KOPT-K1 (cell line): ENCODE measurements at regions not wholly inside any gene's neighbourhood (a gene's known extent, or its start where the extent isn't known, plus 50 kb on each side); places are given as distances from the start of the nearest gene placed in this dataset.

Experiments
- H3K27ac ChIP-seq: fragments of 200-600 bp; sonication (generic); 2 replicates; pipeline ENCODE4 v1.5.1; 2016; ENCODE audit warnings: antibody characterized with exemption, mild to moderate bottlenecking, low read depth, low read length; ENCODE audit not compliant: poor library complexity, severe bottlenecking
- H3K36me3 ChIP-seq: fragments of 200-600 bp; sonication (generic); 2 replicates; pipeline ENCODE4 v1.5.1; 2017; ENCODE audit warnings: antibody characterized with exemption, mild to moderate bottlenecking, low read length, moderate library complexity; ENCODE audit not compliant: insufficient read depth
- H3K9me3 ChIP-seq: fragments of 200-600 bp; sonication (generic); 2 replicates; pipeline ENCODE4 v1.5.1; 2017; ENCODE audit warnings: antibody characterized with exemption, low read length, mild to moderate bottlenecking; ENCODE audit not compliant: insufficient read depth, poor library complexity, severe bottlenecking

- H3K27ac ChIP-seq: no peak overlapping the region
Measured at GRCh38 chr2:14284244-14284643, 348.3 kb upstream of the LRATD1 start.

GRCh38 chr2:14285812-14286211 lies 346.7 kb upstream of the LRATD1 start:
- H3K9me3 ChIP-seq: no peaks in the 10 kb centered on the region
- H3K27ac ChIP-seq: no peak overlapping the region
- no peaks in the 10 kb centered on the region for H3K36me3 ChIP-seq

More at GRCh38 chr2:14284244-14284643, 348.3 kb upstream of the LRATD1 start:
- no peaks in the 10 kb centered on the region for H3K36me3 ChIP-seq
- H3K9me3 ChIP-seq: no peaks in the 10 kb centered on the region

GRCh38 chr2:14288016-14288415 lies 344.5 kb upstream of the LRATD1 start:
- Histone ChIP-seq H3K9me3 (no peaks in the 10 kb centered on the region), H3K36me3 (no peaks in the 10 kb centered on the region), H3K27ac (no peak overlapping the region)

DNA sequence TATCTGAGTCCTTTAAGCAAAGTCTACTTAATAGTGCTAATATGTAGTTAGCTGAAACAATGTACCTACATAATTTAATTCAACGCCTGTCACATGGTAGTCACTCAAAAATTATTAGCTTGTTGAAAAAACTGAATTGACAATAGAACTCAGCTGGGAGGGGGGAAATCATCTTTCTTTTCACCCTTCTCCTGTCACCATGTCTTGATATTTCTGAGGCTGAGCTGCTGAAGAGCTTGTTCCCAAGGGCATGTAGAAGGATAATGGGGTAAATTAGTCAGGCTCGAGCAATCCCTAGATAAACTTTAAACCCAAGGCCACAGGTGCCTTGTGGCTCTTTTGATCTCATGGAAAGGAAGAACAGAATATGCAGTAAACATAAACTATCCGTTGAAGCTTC lies 339.6 kb upstream of the LRATD1 start:
- Histone ChIP-seq H3K9me3 (no peaks in the 10 kb centered on the region), H3K27ac (no peak overlapping the region), H3K36me3 (no peaks in the 10 kb centered on the region)

- H3K9me3 ChIP-seq: no peaks in the 10 kb centered on the region
- no peaks in the 10 kb centered on the region for H3K36me3 ChIP-seq
- no peak overlapping the region for H3K27ac ChIP-seq
Measured at GRCh38 chr2:14297340-14297739, 335.2 kb upstream of the LRATD1 start.

GRCh38 chr2:14297906-14298305 lies 334.6 kb upstream of the LRATD1 start:
- Histone ChIP-seq H3K36me3 (no peaks in the 10 kb centered on the region), H3K27ac (no peak overlapping the region)

DNA sequence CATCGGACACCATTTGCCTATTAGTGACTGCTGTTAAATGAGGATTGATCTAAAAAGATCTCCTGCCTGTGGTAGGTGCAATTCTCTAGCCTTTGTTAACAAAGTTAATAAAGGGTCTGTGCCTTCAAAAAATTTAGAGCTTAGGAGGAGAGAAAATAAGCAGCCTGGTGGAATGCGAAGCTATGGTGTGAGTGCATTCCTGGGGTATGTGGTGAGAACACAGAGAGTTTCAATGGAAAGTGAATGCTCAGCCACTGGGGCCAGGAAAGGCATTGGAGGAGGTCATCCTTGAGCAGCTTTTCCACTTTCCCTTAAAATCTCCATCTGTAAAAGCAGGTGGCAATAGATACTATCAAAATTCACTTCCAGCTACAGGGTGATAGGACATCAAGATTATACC lies 331.2 kb upstream of the LRATD1 start:
- Histone ChIP-seq H3K9me3 (no peaks in the 10 kb centered on the region), H3K36me3 (no peaks in the 10 kb centered on the region), H3K27ac (no peak overlapping the region)

More at GRCh38 chr2:14297906-14298305, 334.6 kb upstream of the LRATD1 start:
- H3K9me3 ChIP-seq: no peaks in the 10 kb centered on the region

GRCh38 chr2:14303366-14304115 lies 329.0 kb upstream of the LRATD1 start:
- H3K36me3 ChIP-seq: no peaks in the 10 kb centered on the region
- no peaks in the 10 kb centered on the region for H3K9me3 ChIP-seq
- no peak overlapping the region for H3K27ac ChIP-seq

DNA sequence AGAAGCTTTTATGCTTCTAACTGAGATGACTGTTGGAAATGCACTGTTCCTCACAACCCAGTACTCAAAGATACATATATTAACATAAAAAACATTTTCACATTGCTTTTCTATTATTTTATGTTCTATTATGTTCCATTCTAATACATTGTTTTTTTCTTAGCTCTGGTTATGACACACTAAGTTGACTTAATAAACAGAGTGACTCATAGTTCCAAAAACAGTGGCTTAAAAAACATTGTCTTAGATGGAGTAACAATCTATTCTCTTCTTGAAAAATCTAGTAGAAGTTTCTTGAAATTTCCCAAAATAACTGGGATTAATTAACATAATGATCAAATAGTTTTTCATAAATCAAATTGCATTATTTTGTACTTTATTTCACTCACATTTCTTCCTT lies 328.2 kb upstream of the LRATD1 start:
- H3K27ac ChIP-seq: no peak overlapping the region
- no peaks in the 10 kb centered on the region for H3K9me3 ChIP-seq
- no peaks in the 10 kb centered on the region for H3K36me3 ChIP-seq

GRCh38 chr2:14306268-14306861 lies 326.2 kb upstream of the LRATD1 start:
- Histone ChIP-seq H3K27ac (no peak overlapping the region), H3K36me3 (no peaks in the 10 kb centered on the region), H3K9me3 (no peaks in the 10 kb centered on the region)

GRCh38 chr2:14313341-14313740 lies 319.2 kb upstream of the LRATD1 start:
- H3K9me3 ChIP-seq: no peaks in the 10 kb centered on the region
- no peak overlapping the region for H3K27ac ChIP-seq
- no peaks in the 10 kb centered on the region for H3K36me3 ChIP-seq

DNA sequence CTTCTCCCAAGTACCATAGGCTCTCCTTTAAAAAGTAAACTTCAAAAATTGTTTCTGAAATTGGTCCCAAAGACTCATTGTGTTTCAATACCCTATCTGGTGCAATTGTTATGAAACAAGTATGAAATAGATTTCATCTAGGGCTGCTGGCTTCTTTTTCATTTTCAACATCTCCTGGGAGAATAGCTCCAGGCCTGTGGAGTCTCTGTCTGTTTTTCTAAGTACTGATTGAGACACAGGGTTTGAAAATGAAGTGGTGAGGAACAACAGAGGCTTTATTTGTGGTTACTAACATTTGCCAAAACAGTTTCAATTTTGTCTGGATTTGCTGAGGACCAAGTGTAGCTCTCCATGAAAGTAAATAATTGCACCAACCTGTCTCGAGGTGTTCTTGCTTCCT lies 315.9 kb upstream of the LRATD1 start:
- H3K27ac ChIP-seq: no peak overlapping the region
- H3K36me3 ChIP-seq: no peaks in the 10 kb centered on the region
- no peaks in the 10 kb centered on the region for H3K9me3 ChIP-seq

GRCh38 chr2:14321357-14321756 lies 311.2 kb upstream of the LRATD1 start:
- H3K9me3 ChIP-seq: no peaks in the 10 kb centered on the region
- no peak overlapping the region for H3K27ac ChIP-seq
- H3K36me3 ChIP-seq: no peaks in the 10 kb centered on the region

GRCh38 chr2:14322306-14322705 lies 310.2 kb upstream of the LRATD1 start:
- no peaks in the 10 kb centered on the region for H3K36me3 ChIP-seq
- no peaks in the 10 kb centered on the region for H3K9me3 ChIP-seq

DNA sequence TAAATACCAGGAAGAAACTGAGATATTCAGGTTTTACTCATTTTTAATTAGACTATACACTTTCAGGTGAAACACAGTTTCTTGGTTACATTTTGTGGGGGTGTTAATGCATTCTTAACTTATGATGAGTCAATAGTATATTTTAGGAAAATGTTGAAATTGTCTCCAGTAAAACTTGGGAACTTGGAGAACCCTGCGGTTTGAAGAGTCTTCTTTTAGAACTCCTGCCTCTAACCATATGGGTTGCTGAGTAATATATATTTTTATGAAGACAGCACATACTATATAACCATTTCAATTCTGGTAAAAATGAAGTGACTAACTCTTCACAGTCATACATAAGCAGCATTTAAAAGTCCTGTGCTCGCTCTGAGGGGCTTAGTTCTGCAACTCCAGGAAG lies 308.2 kb upstream of the LRATD1 start:
- H3K9me3 ChIP-seq: no peaks in the 10 kb centered on the region
- H3K27ac ChIP-seq: no peak overlapping the region
- H3K36me3 ChIP-seq: no peaks in the 10 kb centered on the region

More at GRCh38 chr2:14322306-14322705, 310.2 kb upstream of the LRATD1 start:
- H3K27ac ChIP-seq: no peak overlapping the region

DNA sequence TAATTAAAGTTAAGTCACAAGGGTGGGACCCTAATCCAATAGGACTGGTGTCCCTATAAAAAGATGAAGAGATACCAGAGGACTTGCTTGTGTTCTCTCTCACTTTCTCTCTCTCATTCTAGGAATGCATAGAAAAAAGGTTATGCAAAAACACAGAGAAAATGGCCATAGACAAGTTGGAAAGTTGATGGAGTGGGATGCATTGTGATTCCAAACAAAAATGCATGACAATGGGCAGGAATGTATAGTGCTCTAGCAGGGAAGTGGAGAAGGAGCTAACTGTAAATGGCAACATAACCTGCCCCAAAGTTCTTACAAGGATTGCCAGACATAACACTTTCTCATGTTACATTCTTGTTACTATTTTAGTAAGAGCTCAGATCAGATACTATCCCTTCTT lies 301.6 kb upstream of the LRATD1 start:
- Histone ChIP-seq H3K27ac (no peak overlapping the region), H3K36me3 (no peaks in the 10 kb centered on the region), H3K9me3 (no peaks in the 10 kb centered on the region)
